Type B pancreatic cell (in vitro differentiated cells): ENCODE measurements at regions not wholly inside any gene's neighbourhood (a gene's known extent, or its start where the extent isn't known, plus 50 kb on each side); places are given as distances from the start of the nearest gene placed in this dataset.

Experiments
- DNase-seq: peaks from one replicate; pipeline ENCODE4 v3.0.0; 2021; ENCODE audit warnings: mixed read lengths; ENCODE audit not compliant: unreplicated experiment; ENCODE audit errors: extremely low spot score
- H3K27ac Mint-ChIP-seq: 2 replicates; pipeline ENCODE4 v1.8.0; 2021; ENCODE audit warnings: mild to moderate bottlenecking, mixed read lengths
- H3K27me3 Mint-ChIP-seq: 2 replicates; pipeline ENCODE4 v1.8.0; 2021; ENCODE audit warnings: mixed read lengths
- H3K36me3 Mint-ChIP-seq: 2 replicates; pipeline ENCODE4 v1.8.0; 2021; ENCODE audit warnings: mixed read lengths
- H3K4me1 Mint-ChIP-seq: one replicate; pipeline ENCODE4 v1.8.0; 2021; ENCODE audit warnings: mixed read lengths; ENCODE audit not compliant: unreplicated experiment
- H3K4me3 Mint-ChIP-seq: 2 replicates; pipeline ENCODE4 v1.8.0; 2021; ENCODE audit warnings: mild to moderate bottlenecking, mixed read lengths
- H3K9me3 Mint-ChIP-seq: 2 replicates; pipeline ENCODE4 v1.8.0; 2021; ENCODE audit warnings: mixed read lengths
- TF ChIP-seq, protein P1 (sequence below): fragments of 200-600 bp; sonication (generic); conservative IDR thresholded peaks from 2 replicates; pipeline ENCODE4 v1.5.0; 2021; ENCODE audit warnings: antibody characterized with exemption, mild to moderate bottlenecking

- DNase-seq, result no peak
- Mint-ChIP-seq H3K36me3 (no peaks in the 10 kb centered on the region), H3K27me3 (peaks cover 7% of the 10 kb centered on the region), H3K4me1 (no peaks in the 10 kb centered on the region), H3K4me3 (no peak overlapping the region), H3K9me3 (no peaks in the 10 kb centered on the region), H3K27ac (no peak overlapping the region)
- TF ChIP-seq, protein P1, sequence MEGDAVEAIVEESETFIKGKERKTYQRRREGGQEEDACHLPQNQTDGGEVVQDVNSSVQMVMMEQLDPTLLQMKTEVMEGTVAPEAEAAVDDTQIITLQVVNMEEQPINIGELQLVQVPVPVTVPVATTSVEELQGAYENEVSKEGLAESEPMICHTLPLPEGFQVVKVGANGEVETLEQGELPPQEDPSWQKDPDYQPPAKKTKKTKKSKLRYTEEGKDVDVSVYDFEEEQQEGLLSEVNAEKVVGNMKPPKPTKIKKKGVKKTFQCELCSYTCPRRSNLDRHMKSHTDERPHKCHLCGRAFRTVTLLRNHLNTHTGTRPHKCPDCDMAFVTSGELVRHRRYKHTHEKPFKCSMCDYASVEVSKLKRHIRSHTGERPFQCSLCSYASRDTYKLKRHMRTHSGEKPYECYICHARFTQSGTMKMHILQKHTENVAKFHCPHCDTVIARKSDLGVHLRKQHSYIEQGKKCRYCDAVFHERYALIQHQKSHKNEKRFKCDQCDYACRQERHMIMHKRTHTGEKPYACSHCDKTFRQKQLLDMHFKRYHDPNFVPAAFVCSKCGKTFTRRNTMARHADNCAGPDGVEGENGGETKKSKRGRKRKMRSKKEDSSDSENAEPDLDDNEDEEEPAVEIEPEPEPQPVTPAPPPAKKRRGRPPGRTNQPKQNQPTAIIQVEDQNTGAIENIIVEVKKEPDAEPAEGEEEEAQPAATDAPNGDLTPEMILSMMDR, result no peak
Observed at GRCh38 chr3:107284612-107285011, 92.6 kb upstream of the CCDC54 start.

GRCh38 chr3:107285197-107285596 is 92.0 kb upstream of the CCDC54 start:
- Mint-ChIP-seq H3K27me3 (peaks cover 7% of the 10 kb centered on the region), H3K27ac (no peak overlapping the region), H3K36me3 (no peaks in the 10 kb centered on the region), H3K4me1 (no peaks in the 10 kb centered on the region), H3K4me3 (no peak overlapping the region), H3K9me3 (no peaks in the 10 kb centered on the region)
- DNase-seq, result no peak
- TF ChIP-seq, protein P1, result no peak

DNA sequence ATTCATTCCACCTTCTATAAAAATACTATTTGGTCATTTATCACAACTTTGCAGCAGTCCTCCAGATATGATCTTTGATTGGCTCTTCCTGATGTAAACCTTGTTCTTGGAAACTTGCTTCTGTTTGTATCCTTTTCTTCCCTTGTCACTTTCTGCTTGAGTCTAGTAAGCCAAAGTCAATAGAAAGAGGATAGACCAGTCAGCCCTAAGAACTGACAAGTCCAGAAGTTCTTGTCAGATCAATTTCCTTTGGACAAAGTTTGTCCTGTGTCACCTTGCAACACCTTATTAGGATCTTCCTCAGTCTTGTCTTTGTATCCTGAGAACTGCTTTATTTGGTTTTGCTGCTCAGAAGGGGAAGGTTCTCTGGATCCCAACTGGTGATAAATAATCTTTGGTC is 87.9 kb upstream of the CCDC54 start:
- TF ChIP-seq, protein P1, result no peak
- Mint-ChIP-seq H3K27ac (no peak overlapping the region), H3K4me3 (no peak overlapping the region), H3K4me1 (no peaks in the 10 kb centered on the region), H3K27me3 (peaks cover 7% of the 10 kb centered on the region), H3K36me3 (no peaks in the 10 kb centered on the region), H3K9me3 (no peaks in the 10 kb centered on the region)
- no peak for DNase-seq

- TF ChIP-seq, protein P1, result no peak
- DNase-seq, result no peak
- no peaks in the 10 kb centered on the region for H3K4me1 Mint-ChIP-seq
- H3K27me3 Mint-ChIP-seq, result peaks cover 4% of the 10 kb centered on the region
- H3K4me3 Mint-ChIP-seq, result no peak overlapping the region
- no peak overlapping the region for H3K27ac Mint-ChIP-seq
- no peaks in the 10 kb centered on the region for H3K36me3 Mint-ChIP-seq
- peaks cover 4% of the 10 kb centered on the region for H3K9me3 Mint-ChIP-seq
Observed at GRCh38 chr3:107294117-107294516, 83.1 kb upstream of the CCDC54 start.

GRCh38 chr3:107297597-107297996 is 79.6 kb upstream of the CCDC54 start:
- H3K27me3 Mint-ChIP-seq, result no peaks in the 10 kb centered on the region
- TF ChIP-seq, protein P1, result no peak
- H3K27ac Mint-ChIP-seq, result no peak overlapping the region
- DNase-seq, result no peak
- H3K4me3 Mint-ChIP-seq, result no peak overlapping the region
- no peaks in the 10 kb centered on the region for H3K4me1 Mint-ChIP-seq
- no peaks in the 10 kb centered on the region for H3K36me3 Mint-ChIP-seq
- H3K9me3 Mint-ChIP-seq, result peaks cover 4% of the 10 kb centered on the region

DNA sequence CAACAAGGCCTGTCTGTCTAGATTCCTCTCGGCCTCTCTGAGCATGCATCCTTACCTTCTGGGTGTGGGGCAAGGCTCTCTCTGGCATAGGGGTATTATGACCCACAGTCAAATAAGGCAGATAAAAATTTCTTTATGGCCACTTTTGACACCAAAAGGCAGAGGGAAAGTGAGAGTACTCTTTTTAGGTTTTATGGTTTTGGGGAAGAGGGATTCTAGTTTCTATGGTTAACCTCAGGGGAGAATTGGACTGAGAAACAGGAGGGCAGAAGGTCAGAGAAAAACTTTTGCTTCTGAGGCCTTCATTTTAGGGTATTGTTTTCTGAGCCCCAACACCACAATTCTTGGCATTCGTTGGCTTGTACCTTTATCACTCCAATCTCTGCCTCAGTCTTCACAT is 70.0 kb upstream of the CCDC54 start:
- no peaks in the 10 kb centered on the region for H3K27me3 Mint-ChIP-seq

More for the DNA sequence above, 70.0 kb upstream of the CCDC54 start:
- H3K4me1 Mint-ChIP-seq, result peaks cover 5% of the 10 kb centered on the region
- no peak for DNase-seq
- no peaks in the 10 kb centered on the region for H3K9me3 Mint-ChIP-seq
- H3K4me3 Mint-ChIP-seq, result no peak overlapping the region
- TF ChIP-seq, protein P1, result no peak
- no peak overlapping the region for H3K27ac Mint-ChIP-seq
- no peaks in the 10 kb centered on the region for H3K36me3 Mint-ChIP-seq
